ENCODE measurements at regions not wholly inside any gene's neighbourhood (a gene's known extent, or its start where the extent isn't known, plus 50 kb on each side); places are given as distances from the start of the nearest gene placed in this dataset.

GRCh38 chr1:87437663-87438295 lies 109.1 kb downstream of the LMO4 start:
- DNase-seq, result no peak

- no peak for DNase-seq
These were observed 111.1 kb downstream of the LMO4 start for GRCh38 chr1:87439821-87440220.

GRCh38 chr1:87449348-87449963 lies 120.8 kb downstream of the LMO4 start:
- no peak for DNase-seq

GRCh38 chr1:87450136-87450535 lies 121.5 kb downstream of the LMO4 start:
- no peak for DNase-seq

GRCh38 chr1:87450615-87451209 lies 122.0 kb downstream of the LMO4 start:
- no peak for DNase-seq

GRCh38 chr1:87451229-87451920 lies 122.7 kb downstream of the LMO4 start:
- DNase-seq, result no peak

DNA sequence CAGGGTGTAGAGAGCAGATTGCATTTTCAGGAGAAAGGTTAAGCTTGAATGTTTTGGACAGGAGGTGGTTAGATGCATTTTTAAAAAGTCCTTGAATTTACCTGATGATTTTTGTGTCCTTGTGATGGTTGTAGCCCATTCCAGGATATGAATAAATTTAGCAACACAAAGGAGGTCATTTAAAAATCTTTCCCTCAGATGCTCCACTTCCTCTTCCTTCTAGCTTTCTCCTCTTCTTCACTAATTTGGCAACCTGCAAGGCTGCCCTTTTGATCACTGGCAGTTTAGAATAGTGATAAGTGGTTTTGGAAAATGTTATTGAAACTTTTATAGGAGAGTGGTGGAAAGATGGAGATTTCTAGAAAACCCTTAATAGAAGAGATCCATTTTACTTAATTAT lies 124.0 kb downstream of the LMO4 start:
- no peak for DNase-seq

DNA sequence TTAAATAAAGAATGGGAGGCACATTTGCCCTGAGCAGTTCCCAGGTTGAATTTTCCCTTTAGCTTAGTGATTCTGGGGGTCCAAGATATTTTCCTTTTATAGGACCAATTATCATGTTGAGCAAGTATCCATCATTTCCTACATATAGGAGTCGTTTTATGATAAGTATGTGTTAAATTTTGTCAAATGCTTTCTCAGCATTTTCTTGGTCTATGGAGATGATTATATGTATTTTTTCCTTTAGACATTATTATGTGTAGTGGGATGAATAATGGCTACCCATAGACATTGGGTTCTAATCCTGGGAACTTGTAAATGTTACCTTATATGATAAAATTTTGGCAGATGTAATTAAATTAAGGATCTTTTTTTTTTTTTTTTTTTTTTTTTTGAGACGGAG lies 128.7 kb downstream of the LMO4 start:
- no peak for DNase-seq

DNA sequence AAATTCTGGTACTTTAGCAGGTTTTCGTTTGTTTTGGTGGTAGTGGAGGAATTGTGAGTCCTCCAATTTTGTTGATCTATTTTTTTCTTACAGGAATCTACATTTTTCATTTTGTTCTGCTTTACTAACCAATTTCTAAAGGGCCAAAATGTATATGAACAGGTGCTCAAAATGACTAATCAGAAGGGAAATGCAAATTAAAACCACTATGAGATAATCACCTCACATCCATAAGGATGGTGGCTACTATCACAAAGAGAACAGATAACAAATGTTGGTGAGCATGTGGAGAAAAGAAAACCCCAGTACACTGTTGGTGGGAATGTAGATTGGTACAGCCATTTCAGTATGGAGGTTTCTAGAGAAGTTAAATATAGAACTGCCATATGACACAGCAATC lies 134.2 kb downstream of the LMO4 start:
- DNase-seq, result no peak

GRCh38 chr1:87464022-87464490 lies 135.4 kb downstream of the LMO4 start:
- no peak for DNase-seq

GRCh38 chr1:87466621-87467020 lies 137.9 kb downstream of the LMO4 start:
- no peak for DNase-seq

DNA sequence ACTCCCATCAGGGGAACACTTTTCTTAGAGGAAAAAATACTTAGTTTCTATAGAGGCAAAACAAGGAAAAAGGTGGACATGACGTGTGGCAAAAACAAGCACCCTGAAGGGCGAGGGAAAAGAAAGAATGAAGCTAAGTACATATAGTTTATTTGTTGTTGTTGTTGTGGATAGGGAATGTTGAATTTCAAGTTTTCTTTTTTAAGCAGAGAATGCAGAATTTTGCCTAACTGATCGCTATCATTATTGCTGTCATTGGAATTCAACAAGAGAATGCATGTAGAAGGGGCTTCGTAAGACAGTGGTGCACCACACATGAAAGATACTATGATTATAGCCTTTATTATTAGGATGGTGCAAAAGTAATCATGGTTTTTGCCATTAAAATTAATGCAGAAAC lies 144.0 kb downstream of the LMO4 start:
- no peak for DNase-seq

- DNase-seq, result no peak
These were observed 144.6 kb downstream of the LMO4 start for GRCh38 chr1:87473203-87473661.

DNA sequence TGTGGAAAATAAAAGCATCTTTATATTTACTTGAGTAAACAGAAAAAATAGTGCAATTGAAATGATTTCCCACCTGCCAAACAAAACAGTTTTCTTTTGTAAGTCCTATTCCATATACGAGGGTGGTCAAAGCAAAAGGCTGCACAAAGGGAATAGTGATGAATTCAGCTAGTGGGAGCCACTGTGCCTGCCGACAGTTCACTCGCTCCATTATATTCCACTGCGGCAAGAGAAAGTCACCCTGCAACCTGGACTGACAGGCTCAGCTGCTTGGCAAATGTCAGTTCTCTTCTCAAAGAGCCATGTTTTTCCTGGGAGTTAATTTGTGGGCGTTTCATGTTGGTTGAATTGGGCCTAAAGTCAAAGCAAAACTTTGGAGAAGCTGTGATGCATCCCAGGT lies 145.4 kb downstream of the LMO4 start:
- DNase-seq, result no peak

GRCh38 chr1:87478231-87478630 lies 149.6 kb downstream of the LMO4 start:
- DNase-seq, result no peak

GRCh38 chr1:87495147-87495546 lies 166.5 kb downstream of the LMO4 start:
- DNase-seq, result no peak

DNA sequence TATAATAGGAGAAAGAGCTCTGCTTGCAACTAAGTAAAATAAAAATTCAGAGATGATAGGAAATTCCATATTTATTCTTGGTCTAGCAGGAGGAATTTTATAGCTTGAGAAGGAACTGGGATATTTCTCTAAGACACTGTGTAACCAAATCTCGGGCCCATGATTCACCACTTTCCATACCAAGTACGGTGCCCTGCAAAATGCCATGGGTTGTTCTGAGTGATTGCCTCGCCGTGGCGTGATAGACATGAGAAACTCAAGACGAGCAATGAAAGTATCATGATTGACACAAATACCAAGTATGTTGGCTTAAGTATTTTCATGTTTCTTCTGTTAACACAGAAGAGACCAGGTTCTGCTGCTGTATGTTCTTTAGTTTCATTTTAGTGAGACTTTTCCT lies 167.2 kb downstream of the LMO4 start:
- no peak for DNase-seq

GRCh38 chr1:87497380-87498203 lies 168.9 kb downstream of the LMO4 start:
- no peak for DNase-seq

DNA sequence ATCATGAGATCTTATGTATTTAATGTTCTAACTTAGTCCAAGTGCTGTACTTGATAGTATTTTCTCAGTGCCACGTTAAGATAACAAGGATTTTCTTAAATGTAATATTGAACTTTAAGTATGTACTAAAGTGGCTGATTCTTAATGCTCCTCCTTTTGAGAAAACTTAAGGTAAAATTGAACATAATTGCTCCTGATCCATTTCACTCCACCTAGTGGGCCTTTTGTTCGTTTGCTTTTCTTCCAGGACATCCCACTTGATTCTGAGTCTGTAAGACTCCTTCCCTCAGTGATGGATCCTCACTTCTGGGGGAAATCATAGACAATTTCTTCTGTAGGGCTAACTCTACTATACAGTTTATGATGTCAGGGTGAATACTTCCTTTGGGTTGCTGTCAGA lies 173.1 kb downstream of the LMO4 start:
- DNase-seq, result no peak

DNA sequence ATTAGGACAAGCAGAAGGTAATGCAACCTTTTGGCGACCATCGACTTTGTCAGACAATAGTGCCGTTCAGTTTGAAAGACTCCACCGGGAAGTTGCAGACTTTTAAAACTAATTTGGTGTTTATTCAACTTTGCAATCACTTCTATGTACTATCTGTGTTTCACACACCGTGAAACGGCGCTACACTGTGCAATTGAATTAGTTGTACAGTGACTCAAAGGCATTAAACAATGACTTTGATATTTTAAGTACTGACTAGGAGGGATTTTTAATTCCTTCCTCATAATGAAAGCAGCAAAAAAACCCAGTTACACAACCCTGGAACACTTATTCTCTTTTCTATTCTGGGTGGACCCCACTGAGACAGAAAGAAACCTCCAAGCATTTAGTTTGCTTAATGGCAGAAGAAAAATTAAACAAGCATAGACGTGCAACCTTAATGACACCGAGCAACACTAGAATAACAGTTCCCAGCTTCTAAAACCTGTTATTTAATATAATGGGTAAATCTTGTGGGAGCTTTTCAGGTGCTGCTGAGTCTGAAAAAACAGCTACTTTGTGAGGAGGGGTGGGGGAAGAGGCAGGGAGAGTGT lies 176.8 kb downstream of the LMO4 start:
- no peak for DNase-seq

DNA sequence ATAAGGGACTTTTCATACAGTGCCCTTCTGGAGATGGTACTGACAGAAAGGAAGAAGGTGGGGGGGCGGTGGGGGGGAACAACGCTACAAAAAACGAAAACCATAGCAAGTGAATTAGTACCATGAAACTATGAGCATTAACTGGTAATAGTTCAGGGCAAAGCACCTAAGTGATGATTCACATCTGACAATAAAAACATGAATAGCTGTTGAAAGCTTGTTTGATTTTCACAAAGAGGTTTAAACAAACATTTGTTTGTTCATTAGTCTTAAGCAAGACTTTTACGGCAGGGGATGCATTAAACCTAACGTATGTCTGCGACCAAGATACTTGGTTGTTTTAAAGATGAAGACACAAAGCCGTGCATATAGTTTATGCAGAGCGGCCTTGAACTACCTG lies 177.5 kb downstream of the LMO4 start:
- no peak for DNase-seq

GRCh38 chr1:87508247-87508787 lies 179.6 kb downstream of the LMO4 start:
- no peak for DNase-seq
